ENCODE measurements at regions not wholly inside any gene's neighbourhood (a gene's known extent, or its start where the extent isn't known, plus 50 kb on each side); places are given as distances from the start of the nearest gene placed in this dataset.

DNA sequence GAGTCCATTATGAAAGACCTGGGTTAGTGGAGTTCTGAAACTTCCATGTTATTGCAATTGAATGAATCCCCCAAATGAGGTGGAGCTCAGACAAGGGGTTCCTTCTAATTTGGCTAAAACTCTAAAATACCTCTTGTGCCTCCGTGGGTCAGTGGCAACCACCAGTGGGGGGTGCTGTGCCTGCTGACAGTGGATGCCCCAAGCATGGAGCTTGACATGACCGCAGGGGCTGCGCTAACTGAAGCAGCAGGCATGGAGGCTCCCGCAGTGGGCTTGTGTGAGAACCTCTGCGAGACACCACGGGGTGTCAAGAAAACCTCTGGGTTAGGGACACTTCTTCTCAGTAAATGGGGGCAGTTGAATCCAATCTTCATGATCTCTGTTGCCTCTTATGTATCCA, 200.5 kb downstream of the DRD1 start (continued):
- no peak for TF ChIP-seq BHLHE40 (IDR thresholded peaks at IDR 0.05; ENCODE audit: low read depth, low read length)
- no peak for TF ChIP-seq FOS (IDR thresholded peaks at IDR 0.05; ENCODE audit: low read depth, low read length)

GRCh38 chr5:175242207-175242606, 201.8 kb downstream of the DRD1 start:
- ChIA-PET CTCF (no interaction called here), POLR2A (ENCODE audit: unreplicated experiment) (no interaction called here)
- Histone ChIP-seq H2BK5ac (ENCODE audit: low read depth, low read length, poor library complexity, severe bottlenecking) (no peak overlapping the region), H3K4me1 (ENCODE audit: control insufficient read depth, insufficient read depth, low read length) (peaks cover 3% of the 10 kb centered on the region), H3K23ac (ENCODE audit: low read depth, low read length) (no peak overlapping the region), H4K8ac (ENCODE audit: low read depth in 2 of 2, low read length in 2 of 2) (no peak overlapping the region), H4K5ac (ENCODE audit: low read depth, low read length) (no peak overlapping the region), H3K9me1 (ENCODE audit: insufficient read depth, low read length) (peaks cover 6% of the 10 kb centered on the region), H4K91ac (ENCODE audit: insufficient read depth, low read depth, low read length) (no peak overlapping the region; the same call in 1 of the 2 replicates), H2BK20ac (ENCODE audit: low read depth, low read length) (no peak overlapping the region), H3K36me3 (ENCODE audit: control insufficient read depth, insufficient read depth, low read length) (no peaks in the 10 kb centered on the region), H3K4me3 (ENCODE audit: insufficient read depth, low read depth, low read length) (no peak overlapping the region), H2AK9ac (replicated peaks; ENCODE audit: low read depth, low read length, poor library complexity) (no peak overlapping the region), H2BK15ac (ENCODE audit: low read depth, low read length) (no peak overlapping the region), H3K9me3 (ENCODE audit: control insufficient read depth, insufficient read depth, low read length) (no peaks in the 10 kb centered on the region), H2BK120ac (ENCODE audit: low read depth, low read length) (no peak overlapping the region), H2AK5ac (ENCODE audit: low read depth, low read length) (no peak overlapping the region), H3K4me2 (ENCODE audit: low read depth, low read length) (no peak overlapping the region), H2AFZ (replicated peaks; ENCODE audit: low read length, poor library complexity) (no peak overlapping the region), H3K56ac (ENCODE audit: extremely low read depth, insufficient read depth, low read length) (no peak overlapping the region), H3K14ac (replicated peaks; ENCODE audit: low read depth, low read length) (no peak overlapping the region), H3K9ac (ENCODE audit: low read depth, low read length) (no peak overlapping the region), H3K18ac (ENCODE audit: low read depth, low read length) (no peak overlapping the region), H4K20me1 (ENCODE audit: insufficient read depth, low read length) (no peaks in the 10 kb centered on the region), H3K4ac (ENCODE audit: low read depth, low read length) (peak overlapping the region; percentile 6; the same call in 1 of the 2 replicates), H3K27ac (ENCODE audit: insufficient read depth, low read length) (no peak overlapping the region), H3K27me3 (ENCODE audit: control insufficient read depth, insufficient read depth, low read length) (no peaks in the 10 kb centered on the region), H3K79me1 (ENCODE audit: low read depth in 1 of 2, low read length in 2 of 2) (no peaks in the 10 kb centered on the region)
- WGBS, 2 experiments (ENCODE audit: extremely low coverage in 2 of 2, insufficient read length in 1 of 2), result 93% methylated on average over 3 of the region's 5 CpGs; no CpG with 5 or more reads in 1 of the 2 experiments
- in situ Hi-C loops (cut with MboI; ENCODE audit: low sequenced_read_pairs) (no loop called here), dilution Hi-C loops (cut with HindIII; ENCODE audit: low sequenced_read_pairs, unreplicated experiment) (no loop called here), intact Hi-C loops (cut with micrococcal nuclease) (no loop called here)
- TF ChIP-seq SMC3 (IDR thresholded peaks at IDR 0.05; ENCODE audit: low read depth, low read length) (no peak), CTCF (conservative IDR thresholded peaks at IDR 0.05; ENCODE audit: low read depth, low read length) (no peak), MAZ (IDR thresholded peaks at IDR 0.05; ENCODE audit: borderline replicate concordance, low read depth, low read length) (no peak), MXI1 (IDR thresholded peaks at IDR 0.05; ENCODE audit: borderline replicate concordance, low read depth, low read length) (no peak), POLR2A (IDR thresholded peaks at IDR 0.05; ENCODE audit: low read depth, low read length) (no peak), FOS (IDR thresholded peaks at IDR 0.05; ENCODE audit: low read depth, low read length) (no peak), ELK1 (IDR thresholded peaks at IDR 0.05; ENCODE audit: borderline replicate concordance, low read depth, low read length) (no peak), RAD21 (IDR thresholded peaks at IDR 0.05; ENCODE audit: low read length) (no peak), CHD1 (IDR thresholded peaks at IDR 0.05; ENCODE audit: low read depth, low read length) (no peak), RFX5 (IDR thresholded peaks at IDR 0.05; ENCODE audit: low read depth, low read length) (no peak)
- TF ChIP-seq, protein P1, sequence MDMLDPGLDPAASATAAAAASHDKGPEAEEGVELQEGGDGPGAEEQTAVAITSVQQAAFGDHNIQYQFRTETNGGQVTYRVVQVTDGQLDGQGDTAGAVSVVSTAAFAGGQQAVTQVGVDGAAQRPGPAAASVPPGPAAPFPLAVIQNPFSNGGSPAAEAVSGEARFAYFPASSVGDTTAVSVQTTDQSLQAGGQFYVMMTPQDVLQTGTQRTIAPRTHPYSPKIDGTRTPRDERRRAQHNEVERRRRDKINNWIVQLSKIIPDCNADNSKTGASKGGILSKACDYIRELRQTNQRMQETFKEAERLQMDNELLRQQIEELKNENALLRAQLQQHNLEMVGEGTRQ (IDR thresholded peaks at IDR 0.05; ENCODE audit: low read depth, low read length), result no peak
- no peak for DNase-seq
- no peak for ATAC-seq (ENCODE audit: low read depth)
- BruUV-seq (replicated peaks), result no TSS peak
